HG02852 (cell line): ENCODE measurements at regions not wholly inside any gene's neighbourhood (a gene's known extent, or its start where the extent isn't known, plus 50 kb on each side); places are given as distances from the start of the nearest gene placed in this dataset.

Experiments
- ATAC-seq: cut with Tn5 transposase; IDR thresholded peaks from one replicate; pipeline ENCODE4 v1.9.1; 2021; ENCODE audit warnings: mild to moderate bottlenecking, moderate library complexity; ENCODE audit not compliant: unreplicated experiment

- ATAC-seq, result no peak
These were observed 276.3 kb downstream of the EIPR1 start for GRCh38 chr2:3101016-3101942.

- no peak for ATAC-seq
These were observed 277.2 kb downstream of the EIPR1 start for GRCh38 chr2:3100386-3100785.

GRCh38 chr2:3099860-3100234 is 277.8 kb downstream of the EIPR1 start:
- ATAC-seq, result no peak

GRCh38 chr2:3099145-3099859 is 278.3 kb downstream of the EIPR1 start:
- ATAC-seq, result no peak

GRCh38 chr2:3098231-3098630 is 279.4 kb downstream of the EIPR1 start:
- no peak for ATAC-seq

GRCh38 chr2:3097804-3098203 is 279.8 kb downstream of the EIPR1 start:
- ATAC-seq, result no peak

GRCh38 chr2:3094999-3095958 is 282.3 kb downstream of the EIPR1 start:
- no peak for ATAC-seq

- ATAC-seq, result no peak
These were observed 283.3 kb downstream of the EIPR1 start for GRCh38 chr2:3094318-3094717.

- no peak for ATAC-seq
These were observed 285.9 kb downstream of the EIPR1 start for GRCh38 chr2:3091696-3092095.

- no peak for ATAC-seq
These were observed 294.9 kb downstream of the EIPR1 start for GRCh38 chr2:3082705-3083104.

- no peak for ATAC-seq
These were observed 297.4 kb downstream of the EIPR1 start for GRCh38 chr2:3079959-3080948.

- ATAC-seq, result no peak
These were observed 298.2 kb downstream of the EIPR1 start for GRCh38 chr2:3079466-3079865.

- no peak for ATAC-seq
These were observed 298.9 kb downstream of the EIPR1 start for GRCh38 chr2:3078684-3079083.

GRCh38 chr2:3076848-3077642 is 300.6 kb downstream of the EIPR1 start:
- ATAC-seq, result no peak

- no peak for ATAC-seq
These were observed 301.7 kb downstream of the EIPR1 start for GRCh38 chr2:3075991-3076340.

- ATAC-seq, result no peak
These were observed 302.2 kb downstream of the EIPR1 start for GRCh38 chr2:3075316-3075990.

GRCh38 chr2:3073704-3074103 is 303.9 kb downstream of the EIPR1 start:
- no peak for ATAC-seq

- ATAC-seq, result no peak
These were observed 304.5 kb downstream of the EIPR1 start for GRCh38 chr2:3073041-3073595.
